ENCODE measurements at regions not wholly inside any gene's neighbourhood (a gene's known extent, or its start where the extent isn't known, plus 50 kb on each side); places are given as distances from the start of the nearest gene placed in this dataset.

DNA sequence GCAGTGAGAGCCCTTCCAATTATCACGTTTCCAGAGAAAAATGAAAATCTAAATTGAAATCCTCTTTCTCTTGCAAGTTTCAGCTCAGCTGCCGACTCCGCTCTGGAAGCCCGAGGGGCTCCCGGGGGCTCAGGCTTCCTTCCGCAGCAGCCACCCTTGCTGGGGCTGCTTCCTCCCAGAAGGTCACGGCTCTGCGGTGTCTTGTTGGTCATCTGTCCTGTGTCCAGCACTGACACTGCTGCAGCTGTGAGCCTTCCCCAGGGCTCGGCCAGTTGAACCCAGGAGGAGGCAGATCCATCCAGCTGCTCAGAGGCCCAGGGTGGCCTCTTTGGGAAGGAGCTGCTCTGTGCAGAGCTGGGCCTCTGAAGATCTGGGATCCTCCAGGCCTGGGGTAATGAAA lies 1337.2 kb downstream of the TBC1D22A start (continued):
- TF ChIP-seq THYN1 (CRISPR knock-in tag; IDR thresholded peaks at IDR 0.05; ENCODE audit: borderline replicate concordance, low read depth) (no peak), TSC22D2 (CRISPR knock-in tag; IDR thresholded peaks at IDR 0.05; ENCODE audit: borderline replicate concordance) (no peak), ZBTB33 (CRISPR knock-in tag; IDR thresholded peaks at IDR 0.05) (no peak), ZSCAN30 (CRISPR knock-in tag; IDR thresholded peaks at IDR 0.05) (no peak), ZBTB8A (CRISPR knock-in tag; IDR thresholded peaks at IDR 0.05; ENCODE audit: borderline replicate concordance, low read depth) (no peak), SP5 (CRISPR knock-in tag; IDR thresholded peaks at IDR 0.05; ENCODE audit: borderline replicate concordance, low read depth) (no peak), ZNF496 (CRISPR knock-in tag; IDR thresholded peaks at IDR 0.05; ENCODE audit: insufficient replicate concordance) (no peak), TOPORS (CRISPR knock-in tag; IDR thresholded peaks at IDR 0.05) (no peak), ZBTB44 (CRISPR knock-in tag; IDR thresholded peaks at IDR 0.05) (no peak)

DNA sequence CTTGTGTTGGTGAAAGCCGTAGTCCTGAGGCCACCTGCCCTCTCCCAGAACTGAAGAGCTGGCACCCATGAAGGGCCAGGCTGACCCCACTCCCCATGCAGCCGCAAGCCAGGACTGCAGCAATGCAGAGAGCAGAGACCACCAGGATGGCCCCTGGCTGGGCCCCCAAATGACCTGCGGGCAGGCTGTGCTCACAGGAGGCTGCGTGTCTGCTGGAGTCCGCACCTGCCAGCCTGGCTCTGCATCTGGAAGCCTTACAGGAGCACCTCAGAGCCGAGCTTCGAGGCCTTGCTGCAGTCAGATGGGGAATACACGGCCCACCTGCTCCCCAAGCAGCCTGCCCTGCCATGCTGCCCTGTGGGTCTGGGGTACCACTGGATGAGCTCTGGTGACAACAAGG lies 1336.8 kb downstream of the TBC1D22A start:
- no peaks in the 10 kb centered on the region for H3K4me1 ChIP-seq (ENCODE audit: insufficient read depth, low read length)
- ATAC-seq (no peak), DNase-seq (ENCODE audit: low spot score) (no peak), FAIRE-seq (no peak)
- CTCF ChIA-PET (ENCODE audit: low intra/inter-chr PET ratio, low total read pairs): no interaction called here
- H3K9ac ChIP-seq (ENCODE audit: insufficient read depth, low read depth, low read length): no peak overlapping the region
- in situ Hi-C loops (cut with HindIII; ENCODE audit: extremely low pct_ligation_motif_present, low pct_unique_long_range_greater_than_20kb) (no loop called here), intact Hi-C loops (cut with micrococcal nuclease; ENCODE audit: unreplicated experiment) (no loop called here)
- no peaks in the 10 kb centered on the region for H3K36me3 ChIP-seq (replicated peaks in 1 of 2; ENCODE audit: control insufficient read depth in 1 of 2, insufficient read depth in 2 of 2, low read length in 2 of 2)
- no peak overlapping the region for H3K4me2 ChIP-seq (ENCODE audit: low read depth, low read length)
- no peak overlapping the region for H2AFZ ChIP-seq (ENCODE audit: low read length)
- no peaks in the 10 kb centered on the region for H3K79me2 ChIP-seq (ENCODE audit: insufficient read depth, low read length)
- no CpG with 5 or more reads among the region's 8 CpGs for WGBS (ENCODE audit: low lambda C conversion rate)
- no peaks in the 10 kb centered on the region for H4K20me1 ChIP-seq (ENCODE audit: insufficient read depth, low read length)
- H3K4me3 ChIP-seq (replicated peaks in 1 of 3; ENCODE audit: insufficient read depth in 1 of 3, low read depth in 2 of 3, low read length in 3 of 3): no peak overlapping the region
- POLR2A ChIA-PET: no interaction called here
- BruUV-seq (replicated peaks): no TSS peak
- H3K9me3 ChIP-seq (ENCODE audit: low read length): no peaks in the 10 kb centered on the region
- H3K27me3 ChIP-seq (ENCODE audit: control insufficient read depth in 1 of 2, insufficient read depth in 2 of 2, low read length in 2 of 2): peaks cover 1 to 47% of the 10 kb centered on the region in 2 experiments; a peak in 4 of 5 replicates
- no peak overlapping the region for H3K27ac ChIP-seq (ENCODE audit: extremely low read length, insufficient read depth, low read length)
- TF ChIP-seq SP4 (CRISPR knock-in tag; IDR thresholded peaks at IDR 0.05): no peak
- TF ChIP-seq LBX2 (CRISPR knock-in tag; IDR thresholded peaks at IDR 0.05; ENCODE audit: borderline replicate concordance): no peak
- TF ChIP-seq ZNF672 (CRISPR knock-in tag; IDR thresholded peaks at IDR 0.05): no peak
- no peak for TF ChIP-seq ZNF577 (CRISPR knock-in tag; IDR thresholded peaks at IDR 0.05; ENCODE audit: borderline replicate concordance, low read depth)
- TF ChIP-seq MXD3 (CRISPR knock-in tag; IDR thresholded peaks at IDR 0.05): no peak
- no peak for TF ChIP-seq ZXDC (CRISPR knock-in tag; IDR thresholded peaks at IDR 0.05)
- TF ChIP-seq ZNF207 (IDR thresholded peaks at IDR 0.05; ENCODE audit: borderline replicate concordance): no peak
- TF ChIP-seq ZSCAN31 (CRISPR knock-in tag; IDR thresholded peaks at IDR 0.05; ENCODE audit: low read depth): no peak

All from HepG2 (cell line).